ENCODE measurements at regions not wholly inside any gene's neighbourhood (a gene's known extent, or its start where the extent isn't known, plus 50 kb on each side); places are given as distances from the start of the nearest gene placed in this dataset.

- Histone ChIP-seq H3K9ac (ENCODE audit: low read depth, low read length, poor library complexity, severe bottlenecking) (no peak overlapping the region), H2AFZ (ENCODE audit: low read length) (no peak overlapping the region), H3K4me2 (ENCODE audit: low read depth, low read length, poor library complexity, severe bottlenecking) (no peak overlapping the region), H3K9me2 (replicated peaks; ENCODE audit: low read depth, low read length) (no peaks in the 10 kb centered on the region), H3K4me3 (ENCODE audit: low read length, poor library complexity, severe bottlenecking) (no peak overlapping the region), H3K36me3 (ENCODE audit: insufficient read depth, low read length) (no peaks in the 10 kb centered on the region), H3K4me1 (ENCODE audit: insufficient read depth, low read length, poor library complexity, severe bottlenecking) (no peaks in the 10 kb centered on the region), H3K79me2 (ENCODE audit: insufficient read depth, low read length) (no peaks in the 10 kb centered on the region), H4K20me1 (ENCODE audit: insufficient read depth, low read length, poor library complexity, severe bottlenecking) (no peaks in the 10 kb centered on the region), H3F3A (ENCODE audit: low read depth) (no peaks in the 10 kb centered on the region), H3K27me3 (ENCODE audit: insufficient read depth, low read length, poor library complexity, severe bottlenecking) (no peaks in the 10 kb centered on the region), H3K9me3 (ENCODE audit: insufficient read depth, low read depth, low read length) (no peaks in the 10 kb centered on the region)
- TF ChIP-seq CTCF (conservative IDR thresholded peaks at IDR 0.05; ENCODE audit: low read length) (no peak), EZH2phosphoT487 (IDR thresholded peaks at IDR 0.05; ENCODE audit: borderline replicate concordance) (no peak)
These were observed 98.1 kb upstream of the ASCC3 start for GRCh38 chr6:100979267-100979666.

GRCh38 chr6:100980949-100981348 is 99.8 kb upstream of the ASCC3 start:
- H3K4me2 ChIP-seq (ENCODE audit: low read depth, low read length, poor library complexity, severe bottlenecking) = no peak overlapping the region
- no peaks in the 10 kb centered on the region for H3K4me1 ChIP-seq (ENCODE audit: insufficient read depth, low read length, poor library complexity, severe bottlenecking)
- no peak overlapping the region for H3K9ac ChIP-seq (ENCODE audit: low read depth, low read length, poor library complexity, severe bottlenecking)
- H3K27me3 ChIP-seq (ENCODE audit: insufficient read depth, low read length, poor library complexity, severe bottlenecking) = no peaks in the 10 kb centered on the region
- no peaks in the 10 kb centered on the region for H3K79me2 ChIP-seq (ENCODE audit: insufficient read depth, low read length)
- no peak overlapping the region for H2AFZ ChIP-seq (ENCODE audit: low read length)
- H4K20me1 ChIP-seq (ENCODE audit: insufficient read depth, low read length, poor library complexity, severe bottlenecking) = no peaks in the 10 kb centered on the region
- H3K4me3 ChIP-seq (ENCODE audit: low read length, poor library complexity, severe bottlenecking) = no peak overlapping the region
- H3K36me3 ChIP-seq (ENCODE audit: insufficient read depth, low read length) = no peaks in the 10 kb centered on the region
- H3K9me2 ChIP-seq (replicated peaks; ENCODE audit: low read depth, low read length) = no peaks in the 10 kb centered on the region
- no peaks in the 10 kb centered on the region for H3F3A ChIP-seq (ENCODE audit: low read depth)
- no peaks in the 10 kb centered on the region for H3K9me3 ChIP-seq (ENCODE audit: insufficient read depth, low read depth, low read length)
- TF ChIP-seq EZH2phosphoT487 (IDR thresholded peaks at IDR 0.05; ENCODE audit: borderline replicate concordance) = no peak
- no peak for TF ChIP-seq CTCF (conservative IDR thresholded peaks at IDR 0.05; ENCODE audit: low read length)

- no peaks in the 10 kb centered on the region for H3K4me1 ChIP-seq (ENCODE audit: insufficient read depth, low read length, poor library complexity, severe bottlenecking)
- H3K4me2 ChIP-seq (ENCODE audit: low read depth, low read length, poor library complexity, severe bottlenecking) = no peak overlapping the region
- H3K9ac ChIP-seq (ENCODE audit: low read depth, low read length, poor library complexity, severe bottlenecking) = no peak overlapping the region
- H3K9me2 ChIP-seq (replicated peaks; ENCODE audit: low read depth, low read length) = no peaks in the 10 kb centered on the region
- no peaks in the 10 kb centered on the region for H4K20me1 ChIP-seq (ENCODE audit: insufficient read depth, low read length, poor library complexity, severe bottlenecking)
- H3F3A ChIP-seq (ENCODE audit: low read depth) = no peaks in the 10 kb centered on the region
- TF ChIP-seq CTCF (conservative IDR thresholded peaks at IDR 0.05; ENCODE audit: low read length) (no peak), EZH2phosphoT487 (IDR thresholded peaks at IDR 0.05; ENCODE audit: borderline replicate concordance) (no peak)
- no peaks in the 10 kb centered on the region for H3K36me3 ChIP-seq (ENCODE audit: insufficient read depth, low read length)
- H3K27me3 ChIP-seq (ENCODE audit: insufficient read depth, low read length, poor library complexity, severe bottlenecking) = no peaks in the 10 kb centered on the region
- H3K79me2 ChIP-seq (ENCODE audit: insufficient read depth, low read length) = no peaks in the 10 kb centered on the region
- H2AFZ ChIP-seq (ENCODE audit: low read length) = no peak overlapping the region
- no peaks in the 10 kb centered on the region for H3K9me3 ChIP-seq (ENCODE audit: insufficient read depth, low read depth, low read length)
- no peak overlapping the region for H3K4me3 ChIP-seq (ENCODE audit: low read length, poor library complexity, severe bottlenecking)
These were observed 105.8 kb upstream of the ASCC3 start for GRCh38 chr6:100986921-100987320.

All from Loucy (cell line).